T follicular helper cell (primary cell): ENCODE measurements at regions not wholly inside any gene's neighbourhood (a gene's known extent, or its start where the extent isn't known, plus 50 kb on each side); places are given as distances from the start of the nearest gene placed in this dataset.

ENCODE experiments used
- DNase-seq: peaks from one replicate; pipeline ENCODE4 v3.0.0-alpha.2; 2020; ENCODE audit warnings: low read depth

- DNase-seq, result no peak
These were observed 537.3 kb upstream of the TGFBR2 start for GRCh38 chr3:30069056-30069455.

GRCh38 chr3:30073040-30073439 lies 533.4 kb upstream of the TGFBR2 start:
- DNase-seq, result no peak

GRCh38 chr3:30073622-30074021 lies 532.8 kb upstream of the TGFBR2 start:
- DNase-seq, result no peak

GRCh38 chr3:30075514-30075913 lies 530.9 kb upstream of the TGFBR2 start:
- no peak for DNase-seq

- no peak for DNase-seq
These were observed 529.5 kb upstream of the TGFBR2 start for GRCh38 chr3:30076899-30077298.

GRCh38 chr3:30077746-30078145 lies 528.7 kb upstream of the TGFBR2 start:
- DNase-seq, result no peak

- DNase-seq, result no peak
These were observed 527.7 kb upstream of the TGFBR2 start for GRCh38 chr3:30078736-30079135.

- no peak for DNase-seq
These were observed 524.5 kb upstream of the TGFBR2 start for GRCh38 chr3:30081904-30082303.

GRCh38 chr3:30082652-30083051 lies 523.7 kb upstream of the TGFBR2 start:
- DNase-seq, result no peak

- DNase-seq, result no peak
These were observed 523.1 kb upstream of the TGFBR2 start for GRCh38 chr3:30083315-30083714.

- DNase-seq, result no peak
These were observed 522.1 kb upstream of the TGFBR2 start for GRCh38 chr3:30084316-30084715.

- no peak for DNase-seq
These were observed 521.4 kb upstream of the TGFBR2 start for GRCh38 chr3:30084971-30085403.

- DNase-seq, result no peak
These were observed 520.9 kb upstream of the TGFBR2 start for GRCh38 chr3:30085486-30085885.

GRCh38 chr3:30091686-30092085 lies 514.7 kb upstream of the TGFBR2 start:
- DNase-seq, result no peak

GRCh38 chr3:30097022-30097650 lies 509.3 kb upstream of the TGFBR2 start:
- no peak for DNase-seq

GRCh38 chr3:30098243-30098642 lies 508.2 kb upstream of the TGFBR2 start:
- DNase-seq, result no peak

GRCh38 chr3:30098653-30099455 lies 507.5 kb upstream of the TGFBR2 start:
- no peak for DNase-seq

GRCh38 chr3:30102356-30102755 lies 504.0 kb upstream of the TGFBR2 start:
- DNase-seq, result no peak

- DNase-seq, result no peak
These were observed 503.2 kb upstream of the TGFBR2 start for GRCh38 chr3:30103186-30103585.

- no peak for DNase-seq
These were observed 498.9 kb upstream of the TGFBR2 start for GRCh38 chr3:30107531-30107930.

- DNase-seq, result no peak
These were observed 494.0 kb upstream of the TGFBR2 start for GRCh38 chr3:30112411-30112810.

GRCh38 chr3:30112902-30113484 lies 493.4 kb upstream of the TGFBR2 start:
- DNase-seq, result no peak

- DNase-seq, result no peak
These were observed 492.5 kb upstream of the TGFBR2 start for GRCh38 chr3:30113906-30114305.
